CD4-positive, alpha-beta T cell treated with Interleukin-15 for 4 hours (primary cell): ENCODE measurements at regions not wholly inside any gene's neighbourhood (a gene's known extent, or its start where the extent isn't known, plus 50 kb on each side); places are given as distances from the start of the nearest gene placed in this dataset.
A peak's percentile ranks its signal among the peaks of the same experiment; 100 is the strongest.
"Not testable (repeated sequence)": the region's sequence is repeated elsewhere in the genome, so short reads cannot be mapped to it uniquely, and the experiment has no call there.

ENCODE experiments used
- DNase-seq: peaks from one replicate; pipeline ENCODE4 v3.0.0-alpha.2; 2020; ENCODE audit warnings: low spot score

- peak; percentile 81 for DNase-seq
These were observed 208.4 kb downstream of the TPST1 start for GRCh38 chr7:66413379-66414114.

DNA sequence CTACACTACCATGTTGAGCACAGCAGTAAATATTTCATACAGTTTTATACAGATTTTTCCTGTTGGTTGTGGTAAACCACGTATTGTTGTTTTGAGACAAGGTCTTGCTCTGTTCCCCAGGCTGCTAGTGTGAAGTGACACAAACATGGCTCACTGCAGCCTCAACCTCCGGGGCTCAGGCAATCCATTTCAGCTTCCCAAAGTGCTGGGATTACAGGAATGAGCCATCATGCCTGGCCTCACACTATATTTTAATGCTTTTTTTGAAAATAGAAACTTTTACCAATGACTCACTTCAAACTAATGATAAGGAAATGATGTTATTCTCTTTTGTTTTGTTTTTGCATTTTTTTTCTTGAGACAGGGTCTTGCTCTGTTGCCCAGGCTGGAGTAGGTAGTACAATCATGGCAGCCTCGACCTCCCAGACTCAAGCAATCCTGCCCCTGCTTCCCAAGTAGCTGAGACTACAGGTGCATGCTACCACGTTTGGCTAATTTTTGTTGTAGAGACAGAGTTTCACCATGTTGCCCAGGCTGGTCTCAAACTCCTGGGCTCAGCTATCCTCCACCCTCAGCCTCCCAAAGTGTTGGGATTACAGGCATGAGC is 210.6 kb downstream of the TPST1 start:
- DNase-seq, result no peak

DNA sequence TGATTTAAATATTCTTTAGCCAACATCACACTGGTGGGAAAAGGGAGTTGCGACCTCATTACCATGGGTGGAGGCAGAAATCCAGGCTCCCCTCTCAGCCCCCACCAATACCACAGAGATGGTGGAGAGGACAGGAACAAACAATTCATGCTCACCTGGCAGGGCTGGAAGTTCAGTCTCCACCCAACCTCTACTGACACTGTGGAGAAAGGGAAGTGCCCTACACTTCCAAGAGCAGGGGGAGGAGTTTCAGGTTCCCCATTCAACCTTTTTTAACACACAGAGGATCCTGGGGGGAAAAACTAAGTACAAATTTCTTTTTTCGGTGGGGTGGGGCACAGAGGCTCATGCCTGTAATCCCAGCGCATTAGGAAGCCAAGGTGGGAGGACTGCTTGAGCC is 210.1 kb upstream of the KCTD7 start:
- DNase-seq, result no peak

- DNase-seq, result no peak
These were observed 209.5 kb upstream of the KCTD7 start for GRCh38 chr7:66419210-66419609.

DNA sequence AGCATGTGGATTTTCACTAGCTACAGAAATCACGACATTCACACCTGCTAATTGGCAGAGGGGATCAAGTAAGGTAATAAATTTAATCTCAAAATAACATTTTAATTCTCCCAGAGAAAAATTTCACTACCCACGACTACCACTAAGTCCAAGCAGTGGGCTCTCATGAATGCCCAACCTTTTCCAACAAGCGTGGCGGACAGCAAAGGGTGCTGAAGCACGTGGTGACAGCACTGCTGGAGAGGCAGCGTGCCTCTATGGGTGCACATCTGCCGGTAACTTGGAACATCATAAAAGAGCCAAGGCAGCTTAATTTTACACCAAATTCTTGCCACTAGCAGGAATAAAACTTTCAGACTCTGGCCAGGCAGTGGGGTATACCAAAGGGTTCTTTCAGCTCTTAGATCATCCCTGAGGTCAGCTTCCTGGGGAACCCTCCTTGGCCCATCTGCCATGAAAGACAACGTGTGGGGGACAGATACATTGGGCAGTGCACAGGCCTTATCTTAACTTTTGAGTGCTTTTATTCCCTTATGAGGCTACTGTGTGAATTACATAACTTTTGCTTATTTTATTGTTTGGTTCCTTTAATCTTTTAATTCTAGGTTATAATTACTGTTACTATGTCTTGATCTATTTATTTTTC is 206.7 kb upstream of the KCTD7 start:
- no peak for DNase-seq

DNA sequence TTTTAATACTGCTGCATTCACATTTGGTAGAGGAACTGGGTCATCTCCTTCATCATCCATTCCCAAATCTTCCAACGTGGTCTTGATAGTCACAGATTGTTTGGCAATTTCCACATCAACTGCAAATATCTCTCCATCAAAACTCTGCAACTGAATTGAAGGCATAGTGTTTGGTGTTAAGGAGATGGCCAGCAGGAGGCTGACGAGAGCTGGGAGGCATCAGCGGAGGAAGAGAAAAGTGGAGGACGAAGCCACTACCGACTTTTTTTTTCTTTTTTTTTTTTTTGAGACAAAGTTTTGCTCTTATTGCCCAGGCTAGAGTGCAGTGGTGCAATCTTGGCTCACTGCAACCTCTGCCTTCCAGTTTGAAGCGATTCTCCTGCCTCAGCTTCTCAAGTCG is 205.0 kb upstream of the KCTD7 start:
- DNase-seq, result no peak

DNA sequence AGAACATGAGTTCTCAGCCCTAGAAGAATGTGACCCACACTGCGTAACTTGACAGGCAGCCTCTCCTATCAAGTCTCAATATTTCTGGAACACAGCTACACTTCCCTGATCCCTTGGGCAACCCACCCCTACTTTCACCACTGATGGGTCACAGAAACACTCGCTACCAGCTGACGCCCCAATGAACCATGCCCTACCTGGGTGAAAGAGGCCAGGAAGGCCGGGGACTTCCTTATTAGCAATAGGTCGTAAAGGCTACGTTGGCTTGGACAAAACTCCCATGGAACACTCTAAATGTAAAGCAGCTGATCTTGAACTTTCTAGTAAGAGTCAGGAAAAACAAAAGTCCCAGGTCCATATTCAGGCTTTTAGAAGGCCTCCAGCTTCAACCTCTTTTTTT is 202.3 kb upstream of the KCTD7 start:
- no peak for DNase-seq

DNA sequence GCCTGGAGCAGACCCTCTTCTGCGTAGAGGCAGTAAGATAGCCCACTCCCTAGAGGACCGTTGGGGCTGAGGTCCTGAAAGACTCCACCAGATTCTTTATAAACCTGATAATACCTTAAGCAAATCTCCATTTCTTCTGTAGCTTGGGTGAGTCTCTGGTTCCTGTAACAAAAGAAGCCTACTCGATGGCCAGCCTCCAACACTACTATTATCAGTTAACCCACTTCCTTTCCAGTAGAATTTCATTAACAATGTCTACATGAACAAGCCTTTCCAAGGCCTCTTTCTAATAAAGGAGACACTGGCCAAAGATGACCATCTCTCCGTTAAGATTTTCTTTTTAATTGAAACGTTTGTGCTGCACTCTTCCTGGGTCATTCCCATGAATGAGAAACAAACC is 201.7 kb upstream of the KCTD7 start:
- DNase-seq, result no peak

DNA sequence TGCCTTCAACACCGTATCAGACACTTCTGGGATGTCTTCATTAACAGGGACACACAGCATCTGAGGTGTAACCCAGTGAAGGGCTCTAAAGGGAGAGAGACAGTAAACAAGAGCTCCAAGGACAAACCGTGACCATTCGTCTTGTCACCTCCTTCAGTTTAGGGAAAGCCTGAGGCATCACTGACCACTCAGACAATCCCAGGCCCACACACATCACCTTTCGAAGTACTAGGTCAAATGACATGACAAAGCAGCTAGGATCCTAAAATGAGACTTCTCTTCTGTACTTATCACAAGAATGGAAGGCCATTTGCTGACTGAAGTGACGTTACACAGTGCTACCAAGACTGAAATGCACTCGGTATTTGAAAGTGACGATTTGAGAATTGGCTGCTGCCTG is 200.7 kb upstream of the KCTD7 start:
- DNase-seq, result no peak

DNA sequence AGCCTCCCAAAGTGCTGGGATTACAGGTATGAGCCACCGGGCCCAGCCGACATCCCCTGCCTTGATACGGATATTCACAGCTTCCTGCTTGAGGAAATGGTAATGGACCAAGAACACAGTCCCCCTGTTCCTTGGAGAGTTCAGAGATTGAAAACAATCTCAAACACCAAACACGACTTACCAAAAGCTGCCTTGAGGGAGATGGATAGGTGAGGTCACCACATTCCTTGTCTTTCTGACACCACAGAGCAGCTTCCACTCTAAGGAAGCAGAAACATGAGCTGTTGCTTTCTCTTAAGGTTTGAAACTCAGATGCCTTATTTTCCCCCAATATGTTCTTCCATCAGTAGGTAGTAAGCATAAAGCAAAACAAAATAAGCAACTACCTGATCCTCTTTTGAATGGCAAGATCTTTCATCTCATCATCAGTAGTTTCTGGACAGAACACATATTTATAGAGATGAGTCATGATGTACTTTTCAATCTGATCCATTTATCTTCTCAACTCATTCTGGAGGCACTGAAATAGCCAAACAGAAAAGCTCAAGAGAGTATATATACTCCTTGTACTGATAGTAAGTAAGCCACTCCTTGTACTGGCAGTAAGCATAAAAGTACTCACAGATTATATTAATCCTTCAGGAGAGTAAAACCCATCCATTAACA is 199.1 kb upstream of the KCTD7 start:
- no peak for DNase-seq

GRCh38 chr7:66430164-66430545 is 198.5 kb upstream of the KCTD7 start:
- DNase-seq, result no peak

- DNase-seq, result not testable (repeated sequence)
These were observed 189.8 kb upstream of the KCTD7 start for GRCh38 chr7:66438703-66439405.

- no peak for DNase-seq
These were observed 186.3 kb upstream of the KCTD7 start for GRCh38 chr7:66442385-66442784.

DNA sequence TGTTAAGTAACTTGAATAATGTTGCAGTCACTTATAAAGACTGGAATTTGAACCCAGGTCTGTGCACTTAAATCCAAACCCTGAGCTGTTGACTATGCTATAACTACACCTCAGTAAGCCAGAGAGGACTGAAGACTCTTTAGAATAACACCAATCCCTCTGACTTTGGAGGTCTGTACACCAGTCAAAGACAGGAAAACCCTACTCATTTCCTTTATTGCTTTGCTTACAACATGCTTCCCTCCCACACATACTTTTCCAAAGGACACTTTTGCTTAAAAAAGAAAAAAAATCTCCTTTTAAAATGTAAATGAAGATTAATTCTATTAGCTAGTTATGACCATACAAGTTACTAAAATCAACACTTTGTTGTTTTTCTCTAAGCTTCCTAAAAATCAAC is 184.7 kb upstream of the KCTD7 start:
- no peak for DNase-seq

DNA sequence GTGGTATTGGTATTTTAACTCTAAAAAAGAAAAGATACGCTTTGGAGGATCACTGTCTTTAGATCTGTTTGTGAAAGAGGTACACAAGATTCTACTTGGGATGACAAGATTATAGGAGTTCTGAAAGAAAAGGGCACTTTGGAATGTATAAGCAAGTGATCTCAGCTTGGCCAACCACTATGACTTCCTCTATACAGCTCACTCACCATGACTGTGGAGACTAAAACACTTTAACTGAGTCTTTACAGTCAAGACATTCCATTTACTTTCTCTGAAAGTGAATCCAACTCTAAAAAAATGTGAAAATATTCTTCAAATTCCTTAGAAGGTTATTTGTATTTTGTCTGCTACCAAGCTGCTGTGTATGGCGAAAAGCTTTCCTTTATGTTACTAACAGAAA is 181.7 kb upstream of the KCTD7 start:
- DNase-seq, result not testable (repeated sequence)

DNA sequence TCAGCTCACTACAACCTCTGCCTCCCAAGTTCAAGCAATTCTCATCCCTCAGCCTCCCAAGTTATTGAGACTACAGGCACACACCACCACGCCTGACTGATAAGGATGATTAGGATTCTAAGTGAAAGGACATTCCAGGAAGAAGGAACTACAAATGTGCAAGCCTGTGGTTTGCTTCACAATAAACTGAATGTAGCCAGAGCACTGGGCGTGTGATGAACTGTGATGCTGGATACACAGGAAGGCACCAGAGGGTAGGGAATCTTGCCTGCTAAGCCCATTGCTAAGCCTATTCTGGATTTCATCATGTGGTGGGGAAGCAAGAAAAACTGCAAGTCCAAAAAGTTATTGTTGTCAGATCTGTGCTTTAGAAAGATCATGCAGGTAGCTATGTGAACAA is 177.9 kb upstream of the KCTD7 start:
- not testable (repeated sequence) for DNase-seq

- not testable (repeated sequence) for DNase-seq
These were observed 177.0 kb upstream of the KCTD7 start for GRCh38 chr7:66451713-66452112.

GRCh38 chr7:66452165-66452564 is 176.5 kb upstream of the KCTD7 start:
- no peak for DNase-seq

GRCh38 chr7:66453340-66453739 is 175.3 kb upstream of the KCTD7 start:
- DNase-seq, result no peak

DNA sequence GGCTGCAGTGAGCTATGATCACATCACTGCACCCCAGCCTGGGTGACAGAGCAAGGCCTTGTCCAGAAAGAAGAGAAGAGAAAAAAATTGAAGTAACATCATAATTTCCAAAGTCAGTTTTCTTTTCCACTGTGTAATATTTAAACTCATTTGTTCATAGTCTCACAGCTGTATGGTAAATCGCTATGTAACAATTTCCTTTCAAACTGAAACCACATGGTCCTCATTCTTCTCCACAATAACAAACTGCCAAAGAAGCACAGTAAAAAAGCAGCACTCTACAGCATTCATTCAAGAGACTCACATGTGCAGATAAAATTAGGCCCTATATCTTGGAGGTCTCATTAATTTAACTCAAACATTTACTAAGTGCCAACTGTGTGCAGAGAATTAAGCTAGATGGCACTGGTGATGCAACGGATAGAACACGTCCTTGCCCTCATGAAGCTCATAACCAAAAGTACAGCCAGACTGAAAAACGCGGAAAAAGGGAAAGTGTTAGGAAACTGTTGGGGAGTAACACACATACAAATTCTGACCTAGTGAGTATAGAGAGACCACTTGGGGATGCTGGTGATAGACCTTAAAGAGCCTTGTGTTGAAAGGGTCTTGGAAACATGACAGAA is 174.0 kb upstream of the KCTD7 start:
- DNase-seq, result no peak

- DNase-seq, result not testable (repeated sequence)
These were observed 173.2 kb upstream of the KCTD7 start for GRCh38 chr7:66455432-66455831.

- not testable (repeated sequence) for DNase-seq
These were observed 172.2 kb upstream of the KCTD7 start for GRCh38 chr7:66456431-66456830.
